Activated naive CD4-positive, alpha-beta T cell treated with anti-CD3 and anti-CD28 coated beads, Interleukin-2, amount 50 U/mL, for 72 hours (primary cell): ENCODE measurements at regions not wholly inside any gene's neighbourhood (a gene's known extent, or its start where the extent isn't known, plus 50 kb on each side); places are given as distances from the start of the nearest gene placed in this dataset.

ENCODE experiments used
- ATAC-seq, 2 donors: fragments of 150-1000 bp; cut with Tn5 transposase; 2 replicates each; pipeline ENCODE4 v1.10.0; 2021; ENCODE audit warnings: mild to moderate bottlenecking in 2 of 2, moderate library complexity in 2 of 2
- DNase-seq, 2 donors: peaks; one replicate each; pipeline ENCODE4 v3.0.0; 2021 to 2022; ENCODE audit warnings: low spot score in 2 of 2
- H3K27ac Mint-ChIP-seq, 2 donors: one replicate each; pipeline ENCODE4 v1.8.0; 2022; ENCODE audit warnings: mild to moderate bottlenecking in 2 of 2, mixed read lengths in 2 of 2
- H3K36me3 Mint-ChIP-seq, 2 donors: one replicate each; pipeline ENCODE4 v1.8.0; 2022; ENCODE audit warnings: mixed read lengths in 2 of 2
- H3K9me3 Mint-ChIP-seq, 2 donors: one replicate each; pipeline ENCODE4 v1.8.0; 2022; ENCODE audit warnings: mixed read lengths in 2 of 2

DNA sequence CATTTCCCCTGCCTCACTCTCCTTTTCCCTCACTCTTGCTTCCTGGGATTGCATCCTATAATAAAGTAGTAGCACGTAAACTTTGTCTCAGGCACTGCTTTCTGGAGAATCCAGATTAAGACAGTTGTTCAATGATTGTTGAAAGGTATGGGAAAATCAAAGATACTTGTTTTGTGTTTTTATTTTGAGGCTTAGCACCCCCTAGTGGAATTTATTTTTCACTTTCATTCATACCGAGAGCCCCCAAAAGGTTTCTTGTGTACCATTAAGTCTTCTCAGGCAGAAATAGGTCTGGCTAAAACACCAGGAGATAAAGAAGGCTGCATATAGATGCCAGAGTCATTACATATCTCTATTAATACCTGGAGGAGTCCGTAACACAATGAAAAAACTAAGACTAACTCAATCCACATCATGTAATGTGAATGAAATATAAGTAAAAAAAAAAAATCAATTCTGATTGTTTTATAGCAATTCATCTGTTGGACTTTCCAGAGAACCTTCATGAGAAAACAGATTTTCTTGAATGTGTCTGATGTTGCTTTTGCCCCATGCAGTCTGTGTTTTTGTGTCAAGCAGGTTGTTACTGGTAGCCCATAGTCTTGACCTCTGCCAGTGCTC, 103.5 kb downstream of the RPE65 start:
- Mint-ChIP-seq H3K36me3 (peaks cover 0 to 7% of the 10 kb centered on the region in 2 donors), H3K9me3 (peaks cover 5 to 8% of the 10 kb centered on the region in 2 donors), H3K27ac (no peak overlapping the region)
- ATAC-seq (no peak), DNase-seq (no peak)

DNA sequence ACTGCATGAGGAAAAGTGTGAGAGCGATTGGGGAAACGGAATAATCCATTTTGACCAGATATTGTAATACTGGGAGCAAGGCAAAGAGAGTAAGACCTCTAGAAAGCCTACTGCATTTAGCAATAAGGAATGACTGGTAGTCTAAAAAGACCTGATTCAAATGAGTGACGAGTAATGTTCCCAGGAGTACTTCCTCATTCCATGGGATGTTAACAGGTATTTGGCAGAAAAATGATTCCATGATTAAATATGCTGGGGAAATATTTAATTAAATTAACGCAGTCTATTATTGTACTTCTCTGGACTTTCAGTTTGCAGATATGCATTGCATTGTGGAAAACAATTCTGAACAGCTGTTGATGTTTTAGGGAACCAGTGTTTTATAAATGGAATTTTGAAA, 105.5 kb downstream of the RPE65 start:
- DNase-seq, result no peak
- H3K36me3 Mint-ChIP-seq, result peaks cover 0 to 7% of the 10 kb centered on the region in 2 donors
- peaks cover 2 to 4% of the 10 kb centered on the region in 2 donors for H3K9me3 Mint-ChIP-seq
- no peak for ATAC-seq
- no peak overlapping the region for H3K27ac Mint-ChIP-seq

GRCh38 chr1:68340951-68341350, 108.6 kb upstream of the WLS start:
- no peaks in the 10 kb centered on the region for H3K36me3 Mint-ChIP-seq
- ATAC-seq (no peak), DNase-seq (no peak)
- H3K27ac Mint-ChIP-seq, result no peak overlapping the region
- no peaks in the 10 kb centered on the region for H3K9me3 Mint-ChIP-seq

DNA sequence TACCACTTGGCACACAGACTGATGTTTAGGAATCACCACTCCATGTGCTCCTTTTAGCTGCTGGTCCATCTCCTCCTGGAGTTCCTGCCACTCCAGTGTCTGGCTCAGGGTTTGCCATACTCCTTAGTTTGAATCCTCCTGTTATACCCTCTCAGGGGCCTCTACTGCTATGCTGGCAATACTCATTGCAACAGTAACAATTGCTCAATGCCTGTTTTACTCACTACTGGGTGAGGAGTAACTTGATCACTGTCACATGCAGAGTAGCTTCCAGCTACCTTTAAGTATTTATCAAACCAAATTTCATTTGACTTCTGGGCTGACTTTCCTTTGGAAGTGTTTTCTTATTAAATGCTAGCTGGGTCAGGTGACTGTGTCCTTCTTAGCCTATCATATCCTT, 107.2 kb upstream of the WLS start:
- peak overlapping the region in 1 of 2 donors; percentile 55 for H3K27ac Mint-ChIP-seq
- DNase-seq (no peak), ATAC-seq (no peak)

DNA sequence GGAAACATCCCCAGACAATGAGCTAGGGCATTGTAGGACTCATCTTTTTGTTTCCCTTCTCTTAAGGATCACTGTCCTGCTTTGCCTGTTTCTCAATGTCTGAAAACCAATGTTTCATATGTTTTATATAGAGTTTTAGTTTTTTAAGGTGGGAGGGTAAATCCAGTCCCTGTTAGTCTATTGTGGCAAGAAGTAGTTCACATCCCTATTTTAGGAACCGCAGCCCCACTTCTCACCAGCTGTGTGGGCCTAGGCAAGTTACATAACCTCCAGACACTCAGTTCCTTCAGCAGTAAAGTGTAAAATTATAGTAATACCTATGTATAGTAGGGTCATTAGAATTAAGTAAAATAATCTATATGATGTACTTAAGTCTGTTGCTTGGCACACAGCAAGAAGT, 105.8 kb upstream of the WLS start:
- Mint-ChIP-seq H3K9me3 (peaks cover 0 to 6% of the 10 kb centered on the region in 2 donors), H3K27ac (no peak overlapping the region), H3K36me3 (no peaks in the 10 kb centered on the region)
- no peak for DNase-seq
- no peak for ATAC-seq

More for the DNA sequence above, 107.2 kb upstream of the WLS start:
- no peaks in the 10 kb centered on the region for H3K36me3 Mint-ChIP-seq
- peaks cover 0 to 6% of the 10 kb centered on the region in 2 donors for H3K9me3 Mint-ChIP-seq

GRCh38 chr1:68332041-68332440, 99.7 kb upstream of the WLS start:
- no peak overlapping the region for H3K27ac Mint-ChIP-seq
- no peaks in the 10 kb centered on the region for H3K36me3 Mint-ChIP-seq
- ATAC-seq (no peak), DNase-seq (no peak)
- H3K9me3 Mint-ChIP-seq, result peaks cover 3 to 6% of the 10 kb centered on the region in 2 donors

GRCh38 chr1:68331117-68331865, 99.0 kb upstream of the WLS start:
- DNase-seq, result no peak
- ATAC-seq, result peak in 1 of 2 donors; percentile 83
- Mint-ChIP-seq H3K9me3 (peaks cover 3 to 6% of the 10 kb centered on the region in 2 donors), H3K36me3 (no peaks in the 10 kb centered on the region), H3K27ac (no peak overlapping the region)

- ATAC-seq, result no peak
- H3K27ac Mint-ChIP-seq, result no peak overlapping the region
- peaks cover 3 to 6% of the 10 kb centered on the region in 2 donors for H3K9me3 Mint-ChIP-seq
- DNase-seq, result no peak
- no peaks in the 10 kb centered on the region for H3K36me3 Mint-ChIP-seq
Observed at GRCh38 chr1:68330391-68330790, 98.1 kb upstream of the WLS start.

DNA sequence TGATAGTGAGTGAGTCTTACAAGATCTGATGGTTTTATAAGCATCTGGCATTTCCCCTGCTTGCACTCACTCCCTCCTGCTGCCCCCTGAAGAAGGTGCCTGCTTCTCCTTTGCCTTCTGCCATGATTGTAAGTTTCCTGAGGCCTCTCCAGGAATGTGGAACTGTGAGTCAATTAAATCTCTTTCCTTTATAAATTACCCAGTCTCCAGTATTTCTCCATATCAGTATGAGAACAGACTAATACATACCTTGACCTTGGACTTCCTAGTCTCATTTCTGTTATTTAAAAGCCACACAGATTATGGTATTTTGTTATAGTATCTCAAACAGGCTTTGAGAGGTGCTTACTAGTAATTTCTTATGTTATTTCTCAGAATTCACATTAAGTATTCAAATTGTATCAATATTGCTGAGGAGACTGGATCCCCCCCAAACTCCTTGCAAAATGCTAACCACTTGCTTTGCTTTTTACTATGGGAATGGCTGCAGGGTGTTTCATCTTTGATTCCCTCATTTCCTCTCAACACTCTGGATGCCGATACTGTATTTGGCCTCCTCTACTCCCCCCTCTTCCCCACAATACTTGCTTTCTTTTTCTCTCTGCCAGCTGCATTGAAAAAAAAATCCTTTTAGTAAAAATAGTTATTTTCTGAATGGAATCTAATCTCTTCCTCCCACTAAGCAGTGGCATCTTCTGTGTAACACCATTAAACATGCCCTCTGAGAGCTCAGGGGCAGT, 96.9 kb upstream of the WLS start:
- Mint-ChIP-seq H3K36me3 (no peaks in the 10 kb centered on the region), H3K27ac (no peak overlapping the region), H3K9me3 (peaks cover 0 to 3% of the 10 kb centered on the region in 2 donors)
- no peak for DNase-seq
- no peak for ATAC-seq

DNA sequence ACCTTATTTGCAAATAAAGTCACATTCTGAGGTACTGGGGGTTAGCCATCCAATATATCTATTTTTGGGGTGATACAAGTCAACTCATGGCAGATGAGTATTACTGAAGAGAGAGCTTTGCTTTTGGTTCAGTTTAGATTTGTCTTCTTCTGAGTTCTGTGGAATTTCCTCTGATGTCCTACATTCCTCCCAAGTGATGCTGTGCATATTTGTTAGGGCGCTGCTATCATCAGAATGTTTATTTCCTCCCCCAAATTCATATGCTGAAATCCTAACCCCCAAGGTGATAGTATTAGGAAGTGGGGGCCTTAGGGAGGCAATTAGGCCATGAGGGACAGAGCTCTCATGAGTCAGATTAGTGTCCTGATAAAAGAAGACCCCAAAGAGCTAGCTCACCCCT, 96.2 kb upstream of the WLS start:
- no peaks in the 10 kb centered on the region for H3K36me3 Mint-ChIP-seq
- H3K27ac Mint-ChIP-seq, result no peak overlapping the region
- ATAC-seq (no peak), DNase-seq (no peak)
- peaks cover 0 to 3% of the 10 kb centered on the region in 2 donors for H3K9me3 Mint-ChIP-seq

GRCh38 chr1:68327414-68327813, 95.1 kb upstream of the WLS start:
- Mint-ChIP-seq H3K9me3 (peaks cover 0 to 3% of the 10 kb centered on the region in 2 donors), H3K36me3 (no peaks in the 10 kb centered on the region), H3K27ac (no peak overlapping the region)
- DNase-seq (no peak), ATAC-seq (no peak)

GRCh38 chr1:68326481-68326880, 94.2 kb upstream of the WLS start:
- Mint-ChIP-seq H3K27ac (no peak overlapping the region), H3K9me3 (peaks cover 0 to 3% of the 10 kb centered on the region in 2 donors), H3K36me3 (no peaks in the 10 kb centered on the region)
- no peak for ATAC-seq
- no peak for DNase-seq

- no peaks in the 10 kb centered on the region for H3K36me3 Mint-ChIP-seq
- ATAC-seq (no peak), DNase-seq (no peak)
- H3K9me3 Mint-ChIP-seq, result no peaks in the 10 kb centered on the region
- H3K27ac Mint-ChIP-seq, result no peak overlapping the region
Observed at GRCh38 chr1:68324316-68324715, 92.0 kb upstream of the WLS start.

- no peak for ATAC-seq
- Mint-ChIP-seq H3K36me3 (no peaks in the 10 kb centered on the region), H3K27ac (no peak overlapping the region), H3K9me3 (no peaks in the 10 kb centered on the region)
- no peak for DNase-seq
Observed at GRCh38 chr1:68322837-68323687, 90.7 kb upstream of the WLS start.

DNA sequence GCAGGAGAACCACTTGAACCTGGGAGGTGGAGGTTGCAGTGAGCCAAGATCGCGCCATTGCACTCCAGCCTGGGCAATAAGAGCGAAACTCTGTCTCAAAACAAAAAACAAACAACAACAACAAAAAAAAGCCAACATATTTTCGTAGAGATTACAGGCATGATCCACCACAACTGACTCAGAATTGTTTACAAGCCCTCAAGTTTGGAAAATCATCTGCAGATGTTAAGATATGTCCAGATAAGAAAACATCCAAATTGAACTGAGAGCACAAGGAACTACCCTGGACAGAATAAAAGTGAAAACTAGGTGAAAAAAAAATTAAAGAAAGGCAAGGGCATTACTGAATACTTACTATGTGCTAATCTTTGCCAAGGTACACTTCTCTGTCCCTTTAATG, 89.8 kb upstream of the WLS start:
- DNase-seq, result no peak
- peaks cover 0 to 2% of the 10 kb centered on the region in 2 donors for H3K9me3 Mint-ChIP-seq
- peak in 1 of 2 donors; percentile 52 for ATAC-seq
- no peak overlapping the region for H3K27ac Mint-ChIP-seq
- H3K36me3 Mint-ChIP-seq, result no peaks in the 10 kb centered on the region

- no peak overlapping the region for H3K27ac Mint-ChIP-seq
- H3K9me3 Mint-ChIP-seq, result peaks cover 0 to 4% of the 10 kb centered on the region in 2 donors
- no peaks in the 10 kb centered on the region for H3K36me3 Mint-ChIP-seq
- DNase-seq, result no peak
- no peak for ATAC-seq
Observed at GRCh38 chr1:68321084-68321685, 88.9 kb upstream of the WLS start.
